ENCODE measurements at regions not wholly inside any gene's neighbourhood (a gene's known extent, or its start where the extent isn't known, plus 50 kb on each side); places are given as distances from the start of the nearest gene placed in this dataset.
A peak's percentile ranks its signal among the peaks of the same experiment; 100 is the strongest.
"Not testable (repeated sequence)": the region's sequence is repeated elsewhere in the genome, so short reads cannot be mapped to it uniquely, and the experiment has no call there.

DNA sequence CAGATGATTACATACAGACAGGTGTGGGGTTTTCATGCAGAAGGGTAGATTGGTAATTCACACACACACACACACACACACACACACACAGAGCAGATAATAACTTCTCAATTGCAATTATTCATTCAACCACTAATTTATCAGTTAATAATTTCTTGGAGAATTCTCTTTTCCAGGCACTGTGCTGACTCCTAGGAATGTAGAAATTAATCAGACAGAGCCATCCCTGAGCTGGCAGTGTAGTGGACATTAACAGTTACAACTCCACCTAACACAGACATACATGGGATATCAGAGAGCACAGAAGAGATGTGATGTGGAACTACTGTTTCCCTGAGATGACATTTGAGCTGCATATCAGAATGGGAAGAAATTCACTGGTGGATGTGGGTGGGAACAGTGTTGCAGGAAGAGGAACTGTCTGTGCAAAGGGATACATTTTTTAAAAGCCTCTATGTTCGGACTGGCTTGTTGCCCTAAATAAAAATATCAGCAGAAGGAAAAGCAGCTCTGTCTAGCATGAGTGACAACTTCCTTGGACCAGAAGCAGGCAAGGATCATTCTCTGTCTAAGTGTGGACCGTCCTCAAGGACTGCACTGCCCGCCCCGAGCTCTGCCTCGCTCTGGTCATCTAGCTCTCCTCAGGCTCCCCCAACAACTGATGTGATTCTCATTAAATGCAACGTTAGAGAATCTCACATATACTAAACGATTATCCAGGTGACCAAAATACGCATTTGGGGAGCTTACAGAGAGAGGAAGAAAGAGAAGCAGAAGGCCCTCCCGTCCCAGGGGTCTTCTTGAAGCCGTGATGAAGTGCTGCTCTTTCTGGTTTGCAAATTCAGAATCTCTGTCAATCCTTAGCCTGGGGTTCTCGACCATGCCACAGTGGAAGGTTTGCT is 173.4 kb upstream of the TRIB2 start:
- peak; percentile 6 for DNase-seq (ENCODE audit: low read depth)

DNA sequence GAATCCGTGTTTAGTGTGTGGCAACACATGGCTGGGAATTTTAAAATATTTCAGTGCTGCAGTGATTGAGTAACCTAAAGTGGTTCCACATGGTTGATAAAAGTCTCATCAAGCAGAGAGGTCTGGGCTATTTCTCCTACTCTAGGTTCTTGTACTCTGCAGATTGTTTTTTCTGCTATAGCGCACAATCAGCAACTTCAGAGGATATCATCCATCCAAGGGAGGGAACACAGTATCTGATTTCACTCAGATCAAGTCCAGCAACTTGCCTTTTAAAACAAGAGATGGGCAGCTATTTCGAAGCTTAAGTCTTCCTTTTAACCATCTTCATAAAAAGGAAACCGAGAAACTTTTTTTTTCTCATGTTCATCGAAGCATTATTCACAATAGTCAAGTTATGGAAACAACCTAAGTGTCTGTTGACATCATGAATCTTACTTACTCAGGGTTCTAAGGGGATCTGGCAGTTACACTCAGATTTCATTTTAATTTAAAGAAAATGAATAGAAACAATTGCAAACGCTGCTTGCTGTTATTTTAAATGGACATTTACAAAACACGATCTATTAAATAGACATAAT is 172.7 kb upstream of the TRIB2 start:
- no peak for DNase-seq (ENCODE audit: low read depth)

GRCh38 chr2:12547566-12548170 is 169.1 kb upstream of the TRIB2 start:
- DNase-seq (ENCODE audit: low read depth), result no peak

DNA sequence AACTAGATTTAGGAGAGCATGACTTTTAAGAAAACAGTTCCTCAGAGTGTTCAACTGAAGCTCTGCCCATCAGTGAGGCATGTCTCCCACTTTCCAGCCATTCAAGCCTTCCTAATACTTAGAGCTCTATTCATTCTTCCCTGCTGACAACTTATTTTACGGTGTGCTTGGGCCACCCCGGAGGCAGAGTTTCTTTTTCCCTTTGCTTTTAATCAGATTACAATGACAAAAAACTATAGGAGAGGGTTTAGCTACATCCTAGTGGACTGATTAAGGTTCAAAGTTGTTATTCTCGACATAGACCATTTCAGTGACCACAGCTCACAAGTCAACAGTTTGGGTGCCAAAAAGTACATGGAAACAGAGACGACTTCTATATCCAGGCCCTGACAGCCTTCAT is 167.8 kb upstream of the TRIB2 start:
- no peak for DNase-seq (ENCODE audit: low read depth)

DNA sequence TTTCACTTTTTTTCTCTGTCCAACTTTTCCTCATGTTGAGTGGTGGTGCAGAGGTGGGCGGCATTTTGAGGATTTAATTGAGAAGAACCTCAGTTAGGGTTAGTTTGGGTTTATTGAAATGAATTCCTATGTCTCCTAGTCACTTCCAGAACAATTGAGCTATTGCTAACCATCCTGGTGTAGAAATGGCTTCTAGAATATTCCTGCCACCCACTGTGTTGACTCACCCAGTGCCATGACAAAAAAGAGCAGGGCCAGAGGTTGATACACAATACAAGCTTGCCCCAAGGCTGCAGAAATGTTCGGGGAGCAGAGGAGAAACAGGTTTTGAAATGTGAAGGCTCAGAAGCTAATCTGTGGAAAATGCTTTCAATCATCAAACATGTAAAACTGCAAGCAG is 167.1 kb upstream of the TRIB2 start:
- no peak for DNase-seq (ENCODE audit: low read depth)

GRCh38 chr2:12552092-12552491 is 164.6 kb upstream of the TRIB2 start:
- no peak for DNase-seq (ENCODE audit: low read depth)

DNA sequence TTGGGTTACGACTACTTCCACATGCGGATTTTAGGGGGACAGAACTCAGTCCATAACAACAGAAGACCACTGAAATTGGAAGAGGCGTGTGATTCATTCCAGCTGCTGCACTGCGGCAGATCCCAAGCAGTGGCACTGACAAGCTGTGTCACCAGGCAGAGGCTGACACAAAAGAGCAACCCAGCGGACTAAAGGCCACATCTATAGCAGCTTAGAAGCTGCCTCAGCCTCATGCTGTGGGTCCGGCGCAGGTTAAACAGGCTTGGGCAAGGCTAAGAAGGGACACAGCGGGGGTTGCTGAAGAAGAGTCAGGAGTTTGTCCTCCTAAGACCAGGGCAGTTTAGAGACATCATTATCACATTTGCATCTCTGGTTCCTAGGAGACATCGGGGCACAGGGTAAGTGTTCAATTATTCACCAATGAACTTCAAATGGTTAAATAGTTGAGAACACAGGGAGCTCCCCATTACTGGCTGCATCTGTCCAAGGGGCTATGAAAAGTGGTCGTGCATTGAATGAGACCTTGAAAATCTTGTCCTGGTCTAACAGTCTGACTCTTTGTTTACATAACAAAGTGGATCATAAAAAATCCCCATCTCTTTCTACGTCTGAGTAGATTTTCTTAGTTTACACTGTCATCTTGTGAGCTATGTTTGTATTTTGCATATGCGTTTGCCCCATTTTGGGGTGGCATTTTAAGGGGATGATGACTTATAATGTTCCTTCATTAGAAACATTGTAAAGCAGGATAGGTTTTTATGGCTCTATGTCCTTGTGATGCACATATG is 162.3 kb upstream of the TRIB2 start:
- no peak for DNase-seq (ENCODE audit: low read depth)

DNA sequence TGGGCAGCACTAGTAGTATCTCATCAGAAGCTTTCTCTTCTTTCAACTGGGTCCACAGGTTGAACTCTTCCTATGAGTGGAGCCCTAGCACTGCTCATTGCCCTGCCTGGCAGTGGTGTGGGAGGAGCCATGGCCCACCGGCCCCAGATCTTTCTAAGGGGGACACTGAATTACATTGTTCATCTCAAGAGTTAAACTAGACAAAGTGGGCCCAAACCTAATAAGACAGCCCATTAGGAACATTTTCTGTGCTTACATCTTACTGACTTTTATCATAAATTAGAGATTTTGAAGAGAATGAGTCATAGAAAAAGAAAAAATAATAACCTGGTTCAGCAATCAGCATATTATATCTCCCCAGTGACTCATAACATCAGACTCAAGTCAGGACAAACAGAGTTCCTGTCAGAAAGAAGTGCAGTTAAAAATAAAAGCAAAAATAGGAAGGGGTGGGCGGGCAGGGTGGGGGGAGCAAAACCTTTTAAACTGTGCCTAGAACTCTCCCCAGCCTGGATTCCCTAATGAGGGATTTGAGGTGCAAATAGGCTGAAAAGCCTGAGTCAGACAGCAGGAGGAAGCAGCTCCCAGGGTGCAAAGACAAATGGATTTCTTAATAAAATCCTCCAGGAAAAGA is 161.6 kb upstream of the TRIB2 start:
- peak; percentile 8 for DNase-seq (ENCODE audit: low read depth)

DNA sequence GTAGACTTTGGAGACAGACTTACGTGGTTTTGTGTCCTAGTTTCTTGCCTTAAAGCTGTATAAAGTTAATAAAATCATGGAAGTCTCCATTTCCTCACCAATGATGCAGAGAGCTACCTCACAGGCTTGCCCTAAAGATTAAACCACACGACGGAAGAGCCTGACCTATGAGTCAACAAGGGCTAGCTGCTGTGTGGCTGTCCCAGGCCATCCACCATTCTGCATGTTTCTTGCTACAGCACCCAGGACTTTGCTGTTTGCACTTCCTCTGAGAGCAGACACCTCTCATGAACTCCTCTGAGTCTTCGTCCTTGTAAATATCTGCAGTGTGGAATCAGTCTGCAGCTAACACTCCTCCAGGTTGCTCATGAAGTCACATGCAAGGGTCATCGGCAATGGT is 160.0 kb upstream of the TRIB2 start:
- DNase-seq (ENCODE audit: low read depth), result no peak

DNA sequence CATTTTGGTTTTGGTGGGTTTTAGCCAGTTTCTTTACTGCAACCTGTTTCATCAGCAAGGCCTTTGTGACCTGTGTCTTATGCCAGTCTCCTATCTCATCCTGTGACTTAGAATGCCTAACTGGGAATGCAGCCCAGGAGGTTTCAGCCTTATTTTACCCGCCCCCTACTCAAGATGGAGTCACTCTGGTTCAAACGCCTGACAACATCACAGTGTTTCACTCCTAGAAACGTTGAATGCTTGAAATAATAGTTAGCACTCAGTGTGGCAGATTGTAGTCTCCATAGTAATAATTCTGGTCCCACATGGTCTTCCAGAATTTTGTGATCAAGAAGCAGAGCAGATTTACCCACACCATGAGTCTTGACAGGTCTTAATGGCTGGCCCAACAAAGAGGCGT is 159.0 kb upstream of the TRIB2 start:
- DNase-seq (ENCODE audit: low read depth), result no peak

- DNase-seq (ENCODE audit: low read depth), result no peak
These were observed 158.2 kb upstream of the TRIB2 start for GRCh38 chr2:12558519-12558918.

- no peak for DNase-seq (ENCODE audit: low read depth)
These were observed 156.1 kb upstream of the TRIB2 start for GRCh38 chr2:12560618-12561017.

DNA sequence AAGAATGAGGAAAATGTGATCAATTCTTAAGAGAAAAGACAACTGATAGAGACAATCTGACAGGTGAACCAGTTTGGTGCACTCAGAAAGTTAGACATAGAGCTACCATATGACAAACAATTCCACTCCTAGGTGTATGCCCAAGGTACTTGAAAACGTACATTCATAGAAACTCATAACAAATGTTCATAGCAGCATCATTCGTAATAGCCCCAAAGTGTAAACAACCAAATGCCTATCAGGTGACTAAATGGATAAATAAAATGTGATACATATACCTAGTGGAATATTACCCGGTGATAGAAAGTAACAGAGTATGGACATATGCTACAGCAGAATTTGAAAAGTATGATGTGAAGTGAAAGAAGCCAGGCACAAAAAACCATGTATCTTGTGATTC is 149.3 kb upstream of the TRIB2 start:
- no peak for DNase-seq (ENCODE audit: low read depth)

DNA sequence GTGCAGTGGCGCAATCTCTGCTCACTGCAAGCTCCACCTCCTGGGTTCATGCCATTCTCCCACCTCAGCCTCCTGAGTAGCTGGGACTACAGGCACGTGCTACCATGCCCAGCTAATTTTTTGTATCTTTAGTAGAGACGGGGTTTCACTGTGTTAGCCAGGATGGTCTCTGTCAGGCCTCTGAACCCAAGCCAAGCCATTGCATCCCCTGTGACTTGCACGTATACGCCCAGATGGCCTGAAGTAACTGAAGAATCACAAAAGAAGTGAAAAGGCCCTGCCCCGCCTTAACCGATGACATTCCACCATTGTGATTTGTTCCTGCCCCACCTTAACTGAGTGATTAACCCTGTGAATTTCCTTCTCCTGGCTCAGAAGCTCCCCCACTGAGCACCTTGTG is 147.2 kb upstream of the TRIB2 start:
- not testable (repeated sequence) for DNase-seq (ENCODE audit: low read depth)

DNA sequence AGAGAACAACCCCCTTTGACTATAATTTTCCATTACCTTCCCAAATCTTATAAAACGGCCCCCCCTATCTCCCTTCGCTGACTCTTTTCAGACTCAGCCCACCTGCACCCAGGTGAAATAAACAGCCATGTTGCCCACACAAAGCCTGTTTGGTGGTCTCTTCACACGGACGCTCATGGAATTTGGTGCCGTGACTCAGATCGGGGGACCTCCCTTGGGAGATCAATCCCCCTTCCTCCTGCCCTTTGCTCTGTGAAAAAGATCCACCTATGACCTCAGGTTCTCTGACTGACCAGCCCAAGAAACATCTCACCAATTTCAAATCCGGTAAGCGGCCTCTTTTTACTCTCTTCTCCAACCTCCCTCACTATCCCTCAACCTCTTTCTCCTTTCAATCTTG is 146.8 kb upstream of the TRIB2 start:
- DNase-seq (ENCODE audit: low read depth), result not testable (repeated sequence)

GRCh38 chr2:12577091-12577490 is 139.6 kb upstream of the TRIB2 start:
- no peak for DNase-seq (ENCODE audit: low read depth)

GRCh38 chr2:12577567-12578253 is 139.0 kb upstream of the TRIB2 start:
- DNase-seq (ENCODE audit: low read depth), result no peak

DNA sequence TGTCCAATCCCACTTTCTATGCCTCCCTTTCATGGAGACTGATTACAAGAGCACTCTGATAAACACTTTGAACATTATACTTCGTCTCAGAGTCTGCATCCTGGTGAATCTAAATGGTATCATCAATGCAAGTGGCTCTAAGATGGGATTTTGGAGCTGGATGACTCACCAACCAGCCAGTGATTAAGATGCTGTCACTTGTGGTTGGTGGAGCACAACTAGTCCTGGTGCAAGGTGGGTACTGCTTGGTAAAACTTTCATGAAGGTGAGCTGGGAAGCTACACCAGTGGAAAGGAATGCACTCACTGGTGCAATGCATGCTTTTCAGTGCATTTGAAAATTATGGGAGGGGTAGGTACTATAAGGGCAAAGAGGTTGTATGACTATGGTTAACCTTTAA is 137.7 kb upstream of the TRIB2 start:
- DNase-seq (ENCODE audit: low read depth), result no peak

DNA sequence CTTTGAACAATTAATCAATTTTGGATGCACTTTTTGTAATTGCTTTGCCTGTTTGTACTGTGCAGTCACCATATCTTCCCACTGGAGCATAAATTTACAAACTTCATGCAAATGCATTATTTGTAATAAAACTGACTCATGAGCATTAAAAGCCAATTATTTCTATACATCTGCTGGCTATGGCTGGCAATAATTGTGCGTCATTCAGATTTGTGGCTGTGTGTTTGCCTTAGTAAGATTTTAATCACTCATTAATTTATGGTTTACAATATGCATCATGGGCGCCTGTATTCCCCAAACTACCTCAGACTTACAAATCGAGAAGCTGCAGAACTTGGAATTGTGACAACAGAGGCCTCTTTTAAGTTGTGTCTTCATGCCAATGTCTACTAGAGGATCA is 132.4 kb upstream of the TRIB2 start:
- no peak for DNase-seq (ENCODE audit: low read depth)

DNA sequence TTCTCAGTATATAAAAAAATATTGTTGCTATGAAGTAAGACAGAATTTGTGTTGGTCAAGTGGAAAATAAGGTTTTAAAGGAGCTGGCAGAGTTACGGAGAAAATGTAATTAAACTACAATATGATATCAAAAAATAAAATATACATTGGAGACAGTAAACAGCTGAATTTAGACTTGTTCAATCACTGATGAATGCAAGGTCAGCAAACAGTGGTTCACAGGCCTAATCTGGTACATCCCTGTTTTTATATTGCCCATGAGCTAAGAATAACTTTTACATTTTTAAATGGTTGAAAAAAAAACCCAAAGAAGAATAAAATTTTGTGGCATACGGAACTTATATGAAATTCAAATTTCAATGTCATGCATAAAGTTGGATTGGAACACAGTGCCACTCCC is 131.0 kb upstream of the TRIB2 start:
- no peak for DNase-seq (ENCODE audit: low read depth)

GRCh38 chr2:12587228-12587627 is 129.5 kb upstream of the TRIB2 start:
- no peak for DNase-seq (ENCODE audit: low read depth)

Data from forelimb muscle (tissue), 1 donor.